HG03060 (cell line): ENCODE measurements at regions not wholly inside any gene's neighbourhood (a gene's known extent, or its start where the extent isn't known, plus 50 kb on each side); places are given as distances from the start of the nearest gene placed in this dataset.
"Not testable (repeated sequence)": the region's sequence is repeated elsewhere in the genome, so short reads cannot be mapped to it uniquely, and the experiment has no call there.

ENCODE experiments used
- ATAC-seq: cut with Tn5 transposase; IDR thresholded peaks from one replicate; pipeline ENCODE4 v1.9.1; 2021; ENCODE audit warnings: low read depth, moderate number of reproducible peaks; ENCODE audit not compliant: unreplicated experiment

DNA sequence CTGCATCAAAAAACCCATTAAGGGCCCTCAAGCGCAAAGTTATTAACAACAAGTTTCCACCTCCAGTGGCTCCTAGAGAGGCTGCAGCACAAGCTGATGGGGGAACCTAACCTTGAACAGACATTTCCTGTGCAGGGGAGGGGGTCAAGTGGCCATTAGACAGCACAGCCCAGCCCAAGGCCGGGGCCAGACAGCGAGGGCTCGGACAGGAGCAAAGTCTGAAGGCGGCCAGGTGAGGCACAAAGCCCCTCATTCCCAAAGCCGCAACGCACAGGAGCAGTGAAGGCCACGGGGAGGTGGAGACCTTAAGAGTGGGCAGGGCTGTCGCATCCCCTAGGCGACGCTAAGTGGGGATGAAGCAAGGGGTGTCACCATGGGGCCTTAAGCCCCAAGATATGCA, 73.2 kb upstream of the ZNF746 start:
- ATAC-seq, result no peak

DNA sequence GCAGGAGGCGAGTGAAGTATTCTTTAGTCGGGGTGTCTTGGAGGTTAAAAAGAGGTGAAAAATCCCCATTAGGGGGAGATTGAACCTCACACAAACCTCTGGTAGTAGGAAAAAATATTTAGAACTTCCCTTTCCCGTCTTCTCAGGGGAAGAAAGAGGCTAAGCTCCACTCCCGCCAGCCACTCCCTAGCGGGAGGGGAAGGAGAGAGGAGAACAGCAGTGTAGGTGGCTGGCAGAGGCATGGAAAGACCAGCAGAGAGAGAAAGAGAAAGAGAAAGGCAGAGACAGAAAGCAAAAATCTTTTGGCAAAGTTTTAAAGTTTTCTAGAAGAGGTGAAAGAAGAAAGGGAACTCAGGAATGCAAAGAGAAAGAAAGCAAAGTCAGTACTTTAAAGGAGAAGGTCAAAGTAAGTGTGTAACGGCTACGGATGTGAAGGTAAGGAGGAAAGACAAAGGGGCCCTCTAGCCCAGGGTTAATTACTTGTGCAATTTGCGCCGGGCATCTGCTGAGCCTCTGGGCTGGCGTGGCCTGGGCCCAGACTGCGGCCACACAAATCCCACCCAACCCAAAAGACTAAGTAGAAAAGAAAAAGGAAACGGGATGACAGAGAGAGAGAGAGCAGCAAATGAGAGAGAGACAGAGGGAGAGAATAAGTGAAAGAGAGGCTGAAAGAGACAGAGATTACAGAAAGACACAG, 72.3 kb upstream of the ZNF746 start:
- ATAC-seq, result no peak

DNA sequence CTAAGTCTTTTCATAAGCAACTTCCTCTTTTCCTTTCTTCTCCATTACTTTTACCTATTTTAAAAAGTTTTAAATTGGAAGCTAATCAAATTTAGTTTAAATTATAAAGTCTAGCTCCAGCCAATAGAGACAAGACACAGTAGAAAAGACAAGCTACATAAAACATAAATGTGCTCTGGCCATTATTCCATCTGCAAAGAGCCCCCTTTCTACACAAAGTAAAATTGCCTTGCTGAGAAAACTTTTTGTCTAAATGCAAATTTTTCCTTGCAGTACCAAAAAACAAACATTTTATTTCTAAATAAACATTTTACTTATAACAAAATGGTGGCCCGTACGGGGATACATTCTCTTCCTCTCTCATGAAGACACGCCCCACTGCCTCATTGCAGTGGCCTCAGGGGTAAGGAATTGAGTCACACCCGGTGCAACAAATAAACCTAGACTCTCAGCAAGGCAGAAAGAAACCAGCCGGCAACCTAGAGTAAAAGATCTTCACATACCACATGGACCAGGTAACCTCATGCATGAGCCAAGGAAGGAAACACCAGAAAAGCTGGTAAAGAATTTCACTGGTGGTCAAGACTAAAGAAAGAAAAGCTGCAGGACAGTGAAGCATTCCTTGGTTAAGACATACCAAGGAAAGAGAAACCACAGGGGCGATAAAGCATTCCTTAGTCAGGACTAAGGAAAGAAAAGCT, 71.6 kb upstream of the ZNF746 start:
- no peak for ATAC-seq

DNA sequence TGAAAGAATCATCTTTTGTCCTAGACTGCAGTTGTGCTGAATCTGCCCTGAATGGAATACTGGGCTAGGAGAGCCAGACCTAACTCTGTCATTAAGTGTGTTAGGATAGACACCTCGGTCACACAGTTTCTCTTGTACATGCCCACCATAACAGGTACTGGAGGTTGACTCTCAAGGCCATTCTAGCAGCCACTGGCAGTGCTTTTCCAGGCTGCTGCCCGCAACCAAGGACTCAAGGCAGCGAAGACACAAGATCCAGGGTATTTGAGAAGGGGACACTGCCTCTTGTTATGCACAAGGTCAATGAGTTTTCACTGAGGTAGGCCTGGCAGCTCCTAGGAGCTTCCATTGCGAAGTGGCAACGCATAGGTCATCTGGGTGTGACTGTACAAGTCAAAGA, 70.6 kb upstream of the ZNF746 start:
- no peak for ATAC-seq

DNA sequence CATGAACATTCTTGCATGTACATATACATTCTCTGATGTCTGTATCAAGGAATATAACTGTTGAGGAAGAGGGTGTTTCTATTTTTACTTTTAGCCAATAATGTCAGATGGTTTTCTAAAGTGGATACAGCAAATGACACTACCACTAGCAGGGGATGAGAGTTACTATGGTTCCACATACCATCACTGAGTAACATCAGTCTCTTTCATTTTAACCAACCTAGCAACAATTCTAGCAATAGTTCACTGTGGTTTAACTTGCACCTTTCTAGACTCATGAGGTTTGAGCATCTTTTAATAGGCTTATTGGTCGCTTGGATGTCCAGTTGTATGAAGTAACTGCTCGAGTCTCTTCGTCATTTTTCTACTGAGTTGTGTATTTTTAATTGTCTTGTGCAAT, 68.5 kb upstream of the ZNF746 start:
- ATAC-seq, result no peak

DNA sequence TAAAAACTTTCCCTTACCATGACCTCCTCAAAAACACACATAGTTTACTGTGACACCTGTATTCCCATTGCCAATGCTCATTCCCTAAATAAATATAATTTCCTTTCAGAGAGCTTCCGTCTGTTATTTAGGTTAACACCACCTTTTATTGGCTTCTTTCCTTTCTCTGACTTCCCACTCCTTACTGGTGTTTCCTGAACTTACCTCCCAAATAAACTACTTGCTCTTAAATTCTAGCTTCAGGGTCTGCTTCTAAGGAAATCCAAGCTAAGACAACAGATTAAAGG, 67.4 kb upstream of the ZNF746 start:
- ATAC-seq, result no peak

DNA sequence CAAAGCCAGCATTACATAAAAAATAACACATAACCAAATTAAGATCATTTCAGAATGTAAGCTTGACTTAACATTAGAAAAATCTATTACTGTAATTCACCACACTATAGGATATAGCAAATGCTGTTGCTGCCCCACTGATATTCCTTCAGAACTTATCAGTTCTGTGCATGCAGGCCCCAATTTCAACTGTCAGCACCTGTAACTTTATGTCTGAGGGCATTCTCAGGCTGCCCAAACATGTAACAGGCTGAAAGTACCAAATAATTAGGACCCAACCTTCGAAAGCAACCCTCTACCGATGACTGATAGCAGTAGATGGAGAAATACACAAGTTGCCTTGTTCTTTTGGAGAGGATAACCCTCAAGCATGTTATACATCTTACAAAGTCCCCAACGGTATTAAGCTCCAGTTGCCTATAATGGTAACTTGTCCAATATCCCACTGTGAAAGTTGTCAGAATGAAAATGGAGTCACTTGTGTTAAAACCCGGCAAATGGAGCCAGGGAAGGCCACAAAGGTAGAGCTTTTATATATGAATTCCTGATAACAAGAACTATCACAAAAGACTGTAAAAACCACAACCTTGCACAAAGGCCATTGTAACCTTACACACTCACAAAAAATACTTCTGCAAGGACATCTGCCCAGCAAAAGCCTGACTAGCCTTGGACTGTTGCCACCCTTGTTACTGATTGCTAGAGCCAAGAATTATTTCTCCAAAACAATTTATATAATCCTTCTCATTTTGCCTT, 66.9 kb upstream of the ZNF746 start:
- ATAC-seq, result no peak

DNA sequence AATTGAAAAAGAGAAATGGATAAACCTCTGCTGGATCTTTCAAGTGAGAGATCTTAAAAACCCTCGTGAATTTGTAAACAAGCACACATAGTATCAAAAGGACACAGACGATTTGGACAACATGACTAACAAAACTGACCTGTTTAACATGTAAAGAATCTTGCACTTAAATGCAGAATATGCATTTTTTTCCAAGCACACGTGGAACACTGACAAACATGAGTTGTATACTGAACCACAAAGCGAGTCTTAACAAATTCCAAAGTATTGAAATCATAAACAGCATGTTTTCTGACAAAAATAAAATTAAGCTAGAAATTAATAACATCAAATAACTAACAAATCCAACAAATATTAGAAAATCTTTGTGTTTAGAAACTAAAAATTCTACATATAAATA, 65.0 kb upstream of the ZNF746 start:
- ATAC-seq, result no peak

DNA sequence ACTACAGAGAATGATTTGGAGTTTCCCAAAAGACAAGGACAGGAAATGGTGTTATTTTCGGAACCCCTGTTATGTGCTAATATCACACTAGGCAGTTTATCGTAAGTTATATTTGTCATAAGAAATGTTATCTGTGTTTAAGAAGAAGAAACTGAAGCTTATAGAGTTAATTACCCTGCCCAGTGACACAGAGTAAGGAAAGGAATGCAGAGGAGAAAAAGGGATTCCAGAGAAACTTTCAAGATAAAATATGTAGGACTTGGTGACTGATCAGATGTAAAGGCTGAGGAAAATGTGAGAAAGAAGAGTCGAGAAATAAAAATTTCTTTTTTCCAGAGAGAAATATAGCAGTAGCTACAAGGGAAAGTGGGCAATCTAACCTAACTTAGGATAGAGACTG, 63.5 kb upstream of the ZNF746 start:
- no peak for ATAC-seq

DNA sequence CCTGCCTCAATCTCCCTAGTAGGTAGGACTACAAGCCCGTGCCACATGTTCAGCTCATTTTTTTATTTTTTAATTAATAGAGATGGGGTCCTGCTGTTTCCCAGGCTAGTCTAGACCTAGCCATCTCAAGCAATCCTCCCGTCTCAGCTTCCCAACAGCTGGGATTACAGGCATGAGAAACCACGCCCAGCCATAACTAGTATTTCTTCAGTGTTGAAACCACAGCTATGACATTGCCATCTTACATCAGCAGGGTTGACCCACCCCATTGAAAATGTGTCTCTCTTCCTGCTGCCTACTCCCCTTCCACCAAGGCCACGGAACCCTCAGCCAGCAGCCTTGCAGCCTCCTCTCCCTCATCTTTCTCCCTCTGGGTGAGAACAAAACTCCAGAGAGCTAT, 62.1 kb upstream of the ZNF746 start:
- ATAC-seq, result no peak

DNA sequence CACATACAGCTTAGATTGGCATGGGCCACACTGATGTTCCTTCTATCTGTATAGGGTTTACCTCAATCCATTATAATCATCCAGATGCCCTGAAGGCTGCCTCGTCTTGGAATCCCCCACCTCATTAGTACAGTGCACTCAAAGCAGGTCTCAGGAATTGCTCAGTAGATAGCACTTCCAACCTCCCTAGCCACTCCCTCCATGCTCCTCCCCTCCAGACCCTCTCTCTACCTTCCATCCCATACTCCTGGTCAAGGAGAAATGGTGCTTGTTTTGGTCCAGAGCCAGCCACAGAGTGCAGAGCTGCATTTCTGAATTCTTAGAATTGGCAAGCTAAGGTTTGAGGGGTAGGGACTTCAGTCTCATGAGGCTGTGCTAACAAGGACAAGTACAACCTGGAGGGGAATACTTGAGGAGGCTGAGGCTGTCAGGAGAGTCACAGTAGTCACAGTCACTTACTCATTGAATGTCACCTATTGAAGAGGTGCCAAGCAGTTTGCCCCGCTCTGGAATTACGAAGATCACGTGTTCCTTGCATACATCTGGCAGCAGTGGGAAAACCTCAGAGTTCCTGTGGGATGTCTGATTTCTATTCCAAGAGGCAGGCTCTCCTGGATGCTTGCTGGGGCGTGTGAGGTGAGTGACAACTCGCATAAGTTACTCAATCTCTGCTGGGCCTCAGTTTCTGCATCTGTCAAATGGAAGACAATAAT, 60.7 kb upstream of the ZNF746 start:
- ATAC-seq, result no peak

DNA sequence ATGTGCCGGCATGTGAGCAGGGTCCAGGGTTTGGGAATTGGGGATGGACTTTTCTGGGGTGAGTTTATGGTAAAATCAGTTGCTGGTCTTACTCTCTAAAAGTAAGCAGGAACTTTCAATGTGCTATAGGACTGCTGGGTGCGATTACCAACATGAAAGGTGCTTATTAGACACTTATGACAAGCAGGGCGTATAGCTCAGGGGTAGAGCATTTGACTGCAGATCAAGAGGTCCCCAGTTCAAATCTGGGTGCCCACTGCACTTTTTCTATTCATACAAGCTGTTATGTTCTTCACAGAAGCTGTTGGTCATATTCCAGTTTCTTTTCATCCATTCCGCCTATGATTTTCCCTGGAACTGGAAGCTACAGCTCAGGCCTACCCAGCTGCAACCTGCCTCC, 58.9 kb upstream of the ZNF746 start:
- not testable (repeated sequence) for ATAC-seq

DNA sequence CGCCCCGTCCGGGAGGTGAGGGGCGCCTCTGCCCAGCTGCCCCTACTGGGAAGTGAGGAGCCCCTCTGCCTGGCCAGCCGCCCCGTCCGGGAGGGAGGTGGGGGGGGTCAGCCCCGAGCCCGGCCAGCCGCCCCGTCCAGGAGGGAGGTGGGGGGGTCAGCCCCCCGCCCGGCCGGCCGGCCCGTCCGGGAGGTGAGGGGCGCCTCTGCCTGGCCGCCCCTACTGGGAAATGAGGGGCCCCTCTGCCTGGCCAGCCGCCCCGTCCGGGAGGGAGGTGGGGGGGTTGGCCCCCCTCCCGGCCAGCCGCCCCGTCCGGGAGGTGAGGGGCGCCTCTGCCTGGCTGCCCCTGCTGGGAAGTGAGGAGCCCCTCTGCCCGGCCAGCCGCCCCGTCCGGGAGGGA, 57.2 kb upstream of the ZNF746 start:
- ATAC-seq, result not testable (repeated sequence)

DNA sequence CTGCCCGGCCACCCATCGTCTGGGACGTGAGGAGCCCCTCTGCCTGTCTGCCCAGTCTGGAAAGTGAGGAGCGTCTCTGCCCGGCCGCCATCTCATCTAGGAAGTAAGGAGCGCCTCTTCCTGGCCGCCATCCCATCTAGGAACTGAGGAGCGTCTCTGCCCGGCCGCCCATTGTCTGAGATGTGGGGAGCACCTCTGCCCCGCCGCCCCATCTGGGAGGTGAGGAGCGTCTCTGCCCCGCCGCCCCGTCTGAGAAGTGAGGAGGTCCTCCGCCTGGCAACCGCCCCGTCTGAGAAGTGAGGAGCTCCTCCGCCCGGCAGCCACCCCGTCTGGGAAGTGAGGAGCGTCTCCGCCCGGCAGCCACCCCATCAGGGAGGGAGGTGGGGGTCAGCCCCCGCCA, 56.4 kb upstream of the ZNF746 start:
- ATAC-seq, result not testable (repeated sequence)

DNA sequence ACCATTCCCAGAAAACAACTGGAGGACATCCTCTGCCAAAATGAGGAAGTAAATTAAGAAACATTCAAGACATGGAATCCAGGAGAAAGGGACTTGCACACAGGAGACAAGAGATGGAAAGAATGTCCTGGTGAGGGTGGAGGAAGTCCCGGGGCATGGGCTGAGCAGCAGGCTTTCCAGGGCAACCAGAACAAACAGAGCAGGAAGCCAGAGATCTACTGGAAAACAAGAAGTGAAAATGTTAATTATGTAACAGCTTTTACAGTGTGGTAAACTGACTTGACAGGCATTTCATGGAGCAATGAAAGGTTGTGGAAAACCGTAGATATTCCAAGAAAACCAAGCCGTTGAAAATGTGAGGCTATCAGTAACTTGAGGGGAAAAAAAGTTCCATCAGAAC, 55.2 kb upstream of the ZNF746 start:
- no peak for ATAC-seq
